ENCODE measurements at regions not wholly inside any gene's neighbourhood (a gene's known extent, or its start where the extent isn't known, plus 50 kb on each side); places are given as distances from the start of the nearest gene placed in this dataset.
"Not testable (repeated sequence)": the region's sequence is repeated elsewhere in the genome, so short reads cannot be mapped to it uniquely, and the experiment has no call there.

GRCh38 chr5:120103495-120103894, 360.6 kb upstream of the PRR16 start:
- Histone ChIP-seq H3K27ac (ENCODE audit: low read depth, low read length, severe bottlenecking) (no peak overlapping the region), H3K4me1 (ENCODE audit: control insufficient read depth, insufficient read depth, low read length, poor library complexity, severe bottlenecking) (no peaks in the 10 kb centered on the region), H3K36me3 (ENCODE audit: control insufficient read depth, insufficient read depth, low read length) (no peaks in the 10 kb centered on the region), H3K4me3 (ENCODE audit: extremely low read depth, insufficient read depth, low read length, poor library complexity, severe bottlenecking) (no peak overlapping the region), H3K9me3 (ENCODE audit: control insufficient read depth, low read length) (no peaks in the 10 kb centered on the region)
- WGBS, 2 experiments (ENCODE audit: insufficient coverage in 2 of 2) = no CpG with 5 or more reads among the region's 2 CpGs

GRCh38 chr5:120106912-120107525, 357.1 kb upstream of the PRR16 start:
- 86% methylated on average over 1 of the region's 1 CpG; no CpG with 5 or more reads in 1 of the 2 experiments for WGBS, 2 experiments (ENCODE audit: insufficient coverage in 2 of 2)

DNA sequence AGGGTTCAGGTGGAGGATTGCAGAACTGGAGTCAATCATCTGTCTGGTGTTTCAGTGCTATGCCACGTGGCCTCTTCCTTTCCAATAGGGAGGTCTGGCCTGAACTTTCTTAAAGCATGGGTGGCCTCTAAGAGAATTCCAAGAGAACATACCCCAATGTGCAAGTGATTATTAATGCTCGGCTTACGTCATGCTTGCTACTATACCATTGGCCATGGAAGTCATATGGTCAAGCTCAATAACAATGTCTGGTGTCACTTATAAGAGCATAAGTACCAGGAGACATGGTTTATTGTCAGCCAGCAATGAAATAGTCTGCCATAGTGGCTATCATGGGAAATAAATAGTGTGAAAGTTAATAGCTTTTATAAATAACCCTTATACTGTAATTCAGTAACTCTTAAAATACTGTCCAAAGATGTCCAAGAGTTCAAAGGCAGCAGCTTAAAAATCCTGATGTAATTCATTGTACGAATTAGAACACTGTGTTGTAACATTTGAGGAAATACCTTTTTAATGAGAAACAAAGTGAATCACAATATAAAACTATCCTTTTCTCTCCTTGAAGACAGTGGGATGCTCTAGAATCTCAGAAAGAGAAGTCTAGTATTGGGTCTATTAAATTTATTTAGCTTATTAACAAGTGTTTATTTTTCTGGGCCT, 355.4 kb upstream of the PRR16 start:
- Histone ChIP-seq H3K4me3 (ENCODE audit: extremely low read depth, insufficient read depth, low read length, poor library complexity, severe bottlenecking) (no peak overlapping the region), H3K27ac (ENCODE audit: low read depth, low read length, severe bottlenecking) (no peak overlapping the region), H3K9me3 (ENCODE audit: control insufficient read depth, low read length) (no peaks in the 10 kb centered on the region), H3K4me1 (ENCODE audit: control insufficient read depth, insufficient read depth, low read length, poor library complexity, severe bottlenecking) (no peaks in the 10 kb centered on the region), H3K36me3 (ENCODE audit: control insufficient read depth, insufficient read depth, low read length) (no peaks in the 10 kb centered on the region)
- WGBS, 2 experiments (ENCODE audit: insufficient coverage in 2 of 2) = 94 to 100% methylated on average over 2 to 3 of the region's 4 CpGs

More at GRCh38 chr5:120106912-120107525, 357.1 kb upstream of the PRR16 start:
- Histone ChIP-seq H3K27ac (ENCODE audit: low read depth, low read length, severe bottlenecking) (no peak overlapping the region), H3K9me3 (ENCODE audit: control insufficient read depth, low read length) (no peaks in the 10 kb centered on the region), H3K4me1 (ENCODE audit: control insufficient read depth, insufficient read depth, low read length, poor library complexity, severe bottlenecking) (no peaks in the 10 kb centered on the region), H3K36me3 (ENCODE audit: control insufficient read depth, insufficient read depth, low read length) (no peaks in the 10 kb centered on the region), H3K4me3 (ENCODE audit: extremely low read depth, insufficient read depth, low read length, poor library complexity, severe bottlenecking) (no peak overlapping the region)

- H3K27ac ChIP-seq (ENCODE audit: low read depth, low read length, severe bottlenecking) = no peak overlapping the region
- no peaks in the 10 kb centered on the region for H3K4me1 ChIP-seq (ENCODE audit: control insufficient read depth, insufficient read depth, low read length, poor library complexity, severe bottlenecking)
- no peak overlapping the region for H3K4me3 ChIP-seq (ENCODE audit: extremely low read depth, insufficient read depth, low read length, poor library complexity, severe bottlenecking)
- H3K36me3 ChIP-seq (ENCODE audit: control insufficient read depth, insufficient read depth, low read length) = no peaks in the 10 kb centered on the region
- H3K9me3 ChIP-seq (ENCODE audit: control insufficient read depth, low read length) = no peaks in the 10 kb centered on the region
Measured at GRCh38 chr5:120122703-120123102, 341.4 kb upstream of the PRR16 start.

DNA sequence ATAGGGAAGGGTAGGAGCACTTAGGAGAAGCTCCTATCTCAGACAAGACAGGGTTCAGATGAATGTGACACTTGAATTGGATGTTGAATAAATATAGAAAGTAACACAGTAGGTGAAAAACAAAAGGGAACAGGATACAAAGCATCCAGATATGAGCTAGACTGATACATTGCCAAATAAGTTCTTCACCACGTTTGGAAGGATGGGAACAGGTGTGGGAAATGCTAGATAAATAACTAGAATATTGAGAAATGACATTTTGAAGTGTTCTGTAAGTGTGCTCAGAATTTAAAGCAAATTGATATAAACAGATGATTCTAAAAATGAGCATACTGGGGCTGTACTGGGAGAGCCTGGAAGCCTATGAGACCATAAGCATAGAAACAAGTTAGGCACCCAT, 340.1 kb upstream of the PRR16 start:
- Histone ChIP-seq H3K4me3 (ENCODE audit: extremely low read depth, insufficient read depth, low read length, poor library complexity, severe bottlenecking) (no peak overlapping the region), H3K27ac (ENCODE audit: low read depth, low read length, severe bottlenecking) (no peak overlapping the region), H3K4me1 (ENCODE audit: control insufficient read depth, insufficient read depth, low read length, poor library complexity, severe bottlenecking) (no peaks in the 10 kb centered on the region), H3K36me3 (ENCODE audit: control insufficient read depth, insufficient read depth, low read length) (no peaks in the 10 kb centered on the region), H3K9me3 (ENCODE audit: control insufficient read depth, low read length) (no peaks in the 10 kb centered on the region)
- 67 to 100% methylated on average over 1 of the region's 1 CpG for WGBS, 2 experiments (ENCODE audit: insufficient coverage in 2 of 2)

DNA sequence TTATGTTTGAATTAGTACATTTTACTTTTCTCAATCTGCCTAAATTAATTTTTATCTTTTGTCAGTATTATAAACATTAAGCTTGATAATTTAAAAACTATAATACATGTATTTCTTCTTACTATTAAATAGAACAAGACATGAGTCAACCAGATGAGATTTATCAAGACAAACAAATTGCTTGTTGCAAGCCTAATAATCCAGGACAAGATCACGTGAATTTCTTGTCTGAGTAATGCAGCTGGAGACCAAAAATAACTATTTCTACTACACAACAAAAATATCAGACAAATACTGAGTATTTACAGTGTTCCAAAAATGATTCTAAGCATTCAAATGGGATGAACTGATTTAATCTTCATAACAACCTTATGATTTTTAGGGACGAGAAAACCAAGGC, 339.1 kb upstream of the PRR16 start:
- H3K36me3 ChIP-seq (ENCODE audit: control insufficient read depth, insufficient read depth, low read length) = no peaks in the 10 kb centered on the region
- no peak overlapping the region for H3K4me3 ChIP-seq (ENCODE audit: extremely low read depth, insufficient read depth, low read length, poor library complexity, severe bottlenecking)
- WGBS, 2 experiments (ENCODE audit: insufficient coverage in 2 of 2) = 100% methylated on average over 1 of the region's 2 CpGs; no CpG with 5 or more reads in 1 of the 2 experiments
- H3K9me3 ChIP-seq (ENCODE audit: control insufficient read depth, low read length) = no peaks in the 10 kb centered on the region
- no peak overlapping the region for H3K27ac ChIP-seq (ENCODE audit: low read depth, low read length, severe bottlenecking)
- H3K4me1 ChIP-seq (ENCODE audit: control insufficient read depth, insufficient read depth, low read length, poor library complexity, severe bottlenecking) = no peaks in the 10 kb centered on the region

- H3K27ac ChIP-seq (ENCODE audit: low read depth, low read length, severe bottlenecking); H3K4me3 ChIP-seq (ENCODE audit: extremely low read depth, insufficient read depth, low read length, poor library complexity, severe bottlenecking); H3K4me1 ChIP-seq (ENCODE audit: control insufficient read depth, insufficient read depth, low read length, poor library complexity, severe bottlenecking); H3K9me3 ChIP-seq (ENCODE audit: control insufficient read depth, low read length); H3K36me3 ChIP-seq (ENCODE audit: control insufficient read depth, insufficient read depth, low read length): not testable (repeated sequence)
- WGBS, 2 experiments (ENCODE audit: insufficient coverage in 2 of 2) = 90 to 92% methylated on average over 6 of the region's 7 CpGs
Measured at GRCh38 chr5:120132347-120132746, 331.8 kb upstream of the PRR16 start.

DNA sequence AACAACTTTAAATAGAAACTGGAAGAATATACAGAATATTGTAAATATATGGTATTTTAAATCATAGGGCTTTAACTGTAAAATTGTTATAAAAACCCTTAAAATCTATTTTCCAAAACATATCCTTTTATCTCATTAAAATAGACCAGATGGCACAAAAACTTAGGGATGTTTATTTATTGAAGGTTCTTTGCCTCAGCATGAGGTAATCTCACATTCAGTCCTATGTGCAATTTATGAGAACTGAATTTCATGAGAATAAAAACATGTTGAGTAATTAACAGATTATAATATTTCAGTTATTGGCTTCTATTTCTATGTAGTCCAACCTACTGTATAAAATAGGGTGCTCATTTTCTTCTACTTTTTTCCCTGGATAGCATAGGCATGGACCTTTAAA, 329.2 kb upstream of the PRR16 start:
- Histone ChIP-seq H3K27ac (ENCODE audit: low read depth, low read length, severe bottlenecking) (no peak overlapping the region), H3K36me3 (ENCODE audit: control insufficient read depth, insufficient read depth, low read length) (no peaks in the 10 kb centered on the region), H3K9me3 (ENCODE audit: control insufficient read depth, low read length) (no peaks in the 10 kb centered on the region), H3K4me3 (ENCODE audit: extremely low read depth, insufficient read depth, low read length, poor library complexity, severe bottlenecking) (no peak overlapping the region), H3K4me1 (ENCODE audit: control insufficient read depth, insufficient read depth, low read length, poor library complexity, severe bottlenecking) (no peaks in the 10 kb centered on the region)

- H3K36me3 ChIP-seq (ENCODE audit: control insufficient read depth, insufficient read depth, low read length) = no peaks in the 10 kb centered on the region
- H3K4me1 ChIP-seq (ENCODE audit: control insufficient read depth, insufficient read depth, low read length, poor library complexity, severe bottlenecking) = no peaks in the 10 kb centered on the region
- H3K27ac ChIP-seq (ENCODE audit: low read depth, low read length, severe bottlenecking) = no peak overlapping the region
- H3K9me3 ChIP-seq (ENCODE audit: control insufficient read depth, low read length) = no peaks in the 10 kb centered on the region
- no peak overlapping the region for H3K4me3 ChIP-seq (ENCODE audit: extremely low read depth, insufficient read depth, low read length, poor library complexity, severe bottlenecking)
- 85% methylated on average over 2 of the region's 2 CpGs; no CpG with 5 or more reads in 1 of the 2 experiments for WGBS, 2 experiments (ENCODE audit: insufficient coverage in 2 of 2)
Measured at GRCh38 chr5:120137582-120137981, 326.5 kb upstream of the PRR16 start.

DNA sequence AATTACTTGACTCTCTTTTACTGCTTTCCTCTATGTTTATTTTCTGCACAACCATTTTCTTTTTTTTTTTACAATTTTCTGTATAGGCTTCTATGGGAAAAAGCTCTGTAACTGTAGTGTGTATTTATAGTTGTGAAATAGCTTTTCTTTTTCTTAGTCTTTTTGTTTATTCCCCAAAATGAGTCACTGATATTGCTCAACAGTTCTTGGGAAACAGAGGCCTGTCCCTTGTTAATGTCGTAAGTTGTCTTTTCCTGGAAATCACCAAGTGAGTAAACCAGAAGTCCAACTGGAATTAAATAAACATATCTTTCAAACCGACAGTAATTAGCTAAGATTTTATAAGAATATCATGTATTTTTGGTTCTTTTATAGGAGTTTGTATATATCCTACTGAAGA, 325.1 kb upstream of the PRR16 start:
- Histone ChIP-seq H3K4me3 (ENCODE audit: extremely low read depth, insufficient read depth, low read length, poor library complexity, severe bottlenecking) (no peak overlapping the region), H3K36me3 (ENCODE audit: control insufficient read depth, insufficient read depth, low read length) (no peaks in the 10 kb centered on the region), H3K4me1 (ENCODE audit: control insufficient read depth, insufficient read depth, low read length, poor library complexity, severe bottlenecking) (no peaks in the 10 kb centered on the region), H3K9me3 (ENCODE audit: control insufficient read depth, low read length) (no peaks in the 10 kb centered on the region), H3K27ac (ENCODE audit: low read depth, low read length, severe bottlenecking) (peak overlapping the region; percentile 57)
- no CpG with 5 or more reads among the region's 2 CpGs for WGBS, 2 experiments (ENCODE audit: insufficient coverage in 2 of 2)

GRCh38 chr5:120140501-120140900, 323.6 kb upstream of the PRR16 start:
- H3K4me3 ChIP-seq (ENCODE audit: extremely low read depth, insufficient read depth, low read length, poor library complexity, severe bottlenecking) = no peak overlapping the region
- 92 to 100% methylated on average over 1 of the region's 1 CpG for WGBS, 2 experiments (ENCODE audit: insufficient coverage in 2 of 2)
- H3K27ac ChIP-seq (ENCODE audit: low read depth, low read length, severe bottlenecking) = no peak overlapping the region
- peaks cover 11% of the 10 kb centered on the region for H3K9me3 ChIP-seq (ENCODE audit: control insufficient read depth, low read length)
- no peaks in the 10 kb centered on the region for H3K4me1 ChIP-seq (ENCODE audit: control insufficient read depth, insufficient read depth, low read length, poor library complexity, severe bottlenecking)
- no peaks in the 10 kb centered on the region for H3K36me3 ChIP-seq (ENCODE audit: control insufficient read depth, insufficient read depth, low read length)

All from mesodermal cell (in vitro differentiated cells).